GM18867 (cell line): ENCODE measurements at regions not wholly inside any gene's neighbourhood (a gene's known extent, or its start where the extent isn't known, plus 50 kb on each side); places are given as distances from the start of the nearest gene placed in this dataset.

ENCODE experiments used
- ATAC-seq: cut with Tn5 transposase; IDR thresholded peaks from one replicate; pipeline ENCODE4 v1.9.1; 2021; ENCODE audit warnings: mild to moderate bottlenecking, moderate library complexity; ENCODE audit not compliant: unreplicated experiment

DNA sequence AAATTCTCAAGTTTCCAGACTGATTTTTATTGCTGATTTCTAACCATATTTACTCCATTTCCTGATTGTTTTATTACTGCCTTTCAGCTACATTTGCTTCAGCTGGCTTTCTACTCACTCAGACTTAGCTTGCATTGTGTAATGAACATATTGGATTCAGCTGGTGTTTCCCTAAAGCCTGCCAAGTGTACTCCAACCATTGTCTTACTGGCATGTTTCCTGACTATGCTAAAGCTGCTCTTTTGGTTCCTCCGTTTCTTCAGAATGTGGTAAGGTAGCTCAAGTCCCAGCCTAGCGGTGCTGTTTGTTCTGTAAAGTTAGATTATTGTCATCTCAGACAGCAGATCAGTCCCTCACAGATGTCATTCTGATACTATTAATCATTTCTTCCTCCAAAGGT is 53.1 kb upstream of the GLRA2 start:
- no peak for ATAC-seq

- ATAC-seq: no peak
Observed at GRCh38 chrX:14449773-14450172, 79.6 kb upstream of the GLRA2 start.

DNA sequence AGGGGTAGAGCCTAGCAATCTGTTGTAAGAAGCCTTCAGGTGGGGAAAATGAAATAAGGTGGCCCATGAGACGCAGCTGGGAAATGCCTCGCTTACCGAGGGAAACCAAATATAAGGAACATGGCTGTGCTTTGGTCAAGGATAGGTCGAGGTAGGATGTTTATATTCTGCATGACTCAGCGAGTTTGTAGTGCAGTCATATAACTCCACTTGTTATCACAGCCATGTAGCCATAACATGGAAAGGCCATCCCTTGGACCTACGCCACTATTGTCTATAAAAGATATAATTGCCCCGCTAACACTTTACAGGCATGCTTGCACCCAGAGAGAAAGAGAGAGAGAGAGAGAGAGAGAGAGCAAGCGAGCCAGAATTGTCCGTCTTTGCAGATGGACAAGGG is 80.9 kb upstream of the GLRA2 start:
- no peak for ATAC-seq

- no peak for ATAC-seq
Observed at GRCh38 chrX:14440106-14440505, 89.2 kb upstream of the GLRA2 start.

- ATAC-seq: no peak
Observed at GRCh38 chrX:14427614-14428013, 101.7 kb upstream of the GLRA2 start.

DNA sequence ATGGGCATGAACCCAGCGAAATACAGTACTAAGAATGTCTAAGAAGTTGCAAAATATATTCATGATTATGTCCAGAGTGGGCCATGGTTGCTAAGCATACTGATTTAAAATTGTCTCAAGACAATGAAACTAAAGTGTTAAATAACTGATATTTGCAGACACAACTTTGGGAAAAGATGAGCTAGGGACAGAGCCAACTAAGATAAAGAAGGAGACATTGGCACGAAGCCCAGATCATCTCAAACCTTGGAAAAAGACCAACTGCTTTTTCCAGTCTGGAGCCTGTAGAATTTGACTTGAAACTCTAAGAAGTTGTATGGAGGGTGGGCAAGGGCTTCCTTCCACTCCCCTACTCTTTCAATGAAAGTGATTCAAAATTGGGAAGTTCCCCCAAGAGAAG is 108.5 kb upstream of the GLRA2 start:
- ATAC-seq: no peak

DNA sequence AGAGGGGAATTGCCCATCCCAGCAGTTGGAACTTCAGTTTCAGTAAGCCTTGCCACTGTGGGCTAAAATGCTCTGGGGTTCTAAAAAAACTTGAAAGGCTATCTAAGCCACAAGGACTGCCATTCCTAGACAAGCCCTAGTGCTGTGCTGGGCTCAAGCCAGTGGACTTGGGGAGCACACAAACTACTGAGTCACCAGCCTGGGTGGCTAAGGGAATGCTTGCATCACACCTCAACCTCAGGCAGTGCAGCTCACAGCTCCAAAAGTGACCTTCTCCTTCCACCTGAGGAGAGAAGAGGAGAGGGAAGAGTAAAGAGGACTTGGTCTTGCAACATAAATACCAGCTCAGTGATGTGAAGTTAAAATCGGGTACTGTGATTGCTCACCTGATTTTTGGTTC is 116.7 kb upstream of the GLRA2 start:
- ATAC-seq: no peak

GRCh38 chrX:14411326-14411725 is 118.0 kb upstream of the GLRA2 start:
- ATAC-seq: no peak

- no peak for ATAC-seq
Observed at GRCh38 chrX:14409341-14409740, 120.0 kb upstream of the GLRA2 start.

GRCh38 chrX:14406225-14406624 is 123.1 kb upstream of the GLRA2 start:
- ATAC-seq: no peak

- no peak for ATAC-seq
Observed at GRCh38 chrX:14398725-14399124, 130.6 kb upstream of the GLRA2 start.

DNA sequence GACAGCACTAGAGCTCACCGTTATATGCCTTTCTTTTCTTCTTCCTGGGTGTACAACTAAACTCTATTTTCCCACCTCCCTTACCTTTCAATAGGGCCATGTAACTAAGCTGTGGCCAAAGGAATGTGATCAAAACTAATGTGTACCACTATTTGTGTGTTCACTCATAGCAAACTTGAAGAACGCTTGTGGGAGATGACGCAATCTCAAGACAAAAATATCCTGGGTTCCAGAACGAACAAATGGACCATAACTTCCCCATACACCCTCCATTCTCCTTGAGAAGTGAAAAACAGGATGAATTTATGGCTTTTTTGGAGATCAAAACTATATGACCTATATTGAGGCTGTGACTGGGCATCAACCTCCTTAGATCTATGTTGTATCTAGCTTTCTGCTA is 139.7 kb upstream of the GLRA2 start:
- ATAC-seq: no peak

- no peak for ATAC-seq
Observed at GRCh38 chrX:14386981-14387380, 142.4 kb upstream of the GLRA2 start.

DNA sequence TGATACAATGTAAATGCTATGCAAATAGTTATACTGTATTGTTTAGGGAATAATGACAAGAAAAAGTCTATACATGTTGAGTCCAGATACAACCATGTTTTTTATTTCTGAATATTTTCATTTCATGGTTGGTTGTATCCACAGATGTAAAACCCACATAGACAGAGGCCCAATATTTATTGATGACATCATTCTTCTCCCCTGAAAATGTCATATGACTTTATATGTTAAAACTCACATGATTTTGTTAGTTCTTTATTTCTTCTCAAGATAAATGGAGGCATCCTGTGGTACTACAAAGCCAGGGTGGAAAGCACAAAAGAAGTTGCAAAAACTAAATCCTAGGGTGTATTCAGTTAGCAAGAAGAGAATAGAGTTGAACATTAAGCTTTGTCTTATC is 149.3 kb upstream of the GLRA2 start:
- no peak for ATAC-seq

DNA sequence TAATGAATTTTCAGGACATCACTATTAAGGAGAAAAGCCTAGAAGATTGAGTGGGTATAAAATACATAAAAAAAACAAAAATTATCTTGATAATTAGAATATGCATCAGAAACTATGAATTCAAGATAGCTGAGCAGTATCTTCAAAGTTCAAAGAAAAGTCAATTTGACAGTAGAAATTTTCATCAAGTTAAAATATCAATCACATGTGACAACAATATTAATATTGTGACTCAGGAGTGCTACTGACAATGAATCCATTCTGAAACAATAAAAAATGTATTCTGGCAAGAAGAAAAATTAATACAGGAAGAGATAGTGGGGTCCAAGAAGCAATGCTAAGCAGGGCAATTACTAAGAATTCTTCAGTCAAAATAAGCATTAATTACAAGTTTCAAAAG is 151.9 kb upstream of the GLRA2 start:
- no peak for ATAC-seq

DNA sequence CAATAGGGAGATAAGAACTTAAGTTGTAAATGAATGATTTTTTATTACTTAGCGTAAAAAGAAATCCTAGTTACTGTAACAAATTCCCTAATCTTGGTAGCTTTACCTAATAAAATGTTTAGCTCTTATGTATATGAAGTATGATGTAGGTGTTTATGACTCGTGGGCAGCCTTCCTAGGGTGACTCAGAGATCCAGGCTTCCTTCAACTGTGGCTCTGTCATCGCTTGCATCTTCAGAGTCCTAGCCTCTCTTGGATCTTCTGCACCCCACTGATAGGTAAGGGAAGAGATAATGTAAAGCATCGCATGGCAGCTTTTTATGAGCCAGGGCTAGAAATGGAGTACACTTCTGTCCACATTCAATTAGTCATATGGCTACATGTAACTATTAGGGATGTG is 165.6 kb upstream of the GLRA2 start:
- no peak for ATAC-seq

DNA sequence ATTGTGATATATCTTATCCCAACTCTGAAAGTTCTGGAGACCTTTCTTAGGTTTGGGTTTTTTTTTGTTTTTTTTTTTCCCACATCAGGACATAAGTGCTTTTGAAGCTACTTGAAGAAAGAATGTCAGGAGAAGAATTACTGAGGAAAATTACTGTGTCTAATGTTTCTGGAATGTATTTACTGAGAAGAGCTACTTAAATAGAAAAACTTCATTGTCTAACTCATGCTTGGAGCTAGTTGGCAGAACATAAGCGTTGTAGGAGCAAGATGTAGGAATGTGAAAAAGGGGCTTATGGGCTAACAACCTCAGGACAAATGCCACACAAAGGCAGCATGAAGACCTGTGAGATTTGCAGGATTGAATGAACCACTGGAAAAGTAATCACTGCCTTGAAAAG is 166.6 kb upstream of the GLRA2 start:
- no peak for ATAC-seq

GRCh38 chrX:14361435-14361834 is 167.9 kb upstream of the GLRA2 start:
- ATAC-seq: no peak

- no peak for ATAC-seq
Observed at GRCh38 chrX:14359727-14360126, 169.6 kb upstream of the GLRA2 start.

DNA sequence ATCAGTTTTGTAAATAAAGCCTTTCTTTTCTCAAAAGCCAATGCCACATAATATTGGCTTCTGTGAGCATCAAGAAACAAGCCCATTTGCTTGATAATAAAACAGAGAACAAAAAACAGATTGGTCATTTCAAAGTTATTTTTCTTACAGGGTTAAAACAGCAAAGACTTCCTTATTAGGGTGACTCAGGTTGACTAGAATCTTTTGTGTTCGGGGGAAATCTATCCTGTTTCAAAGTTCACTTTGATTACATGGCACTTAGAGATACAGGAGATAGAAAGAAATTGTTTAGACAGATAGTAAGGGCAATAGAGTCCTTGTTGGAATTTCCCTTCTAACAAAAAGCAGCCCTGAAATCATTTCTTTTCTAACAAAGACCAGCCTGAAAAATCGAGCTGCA is 170.0 kb upstream of the GLRA2 start:
- ATAC-seq: no peak

- no peak for ATAC-seq
Observed at GRCh38 chrX:14357314-14357713, 172.0 kb upstream of the GLRA2 start.

- ATAC-seq: no peak
Observed at GRCh38 chrX:14356401-14356800, 172.9 kb upstream of the GLRA2 start.

DNA sequence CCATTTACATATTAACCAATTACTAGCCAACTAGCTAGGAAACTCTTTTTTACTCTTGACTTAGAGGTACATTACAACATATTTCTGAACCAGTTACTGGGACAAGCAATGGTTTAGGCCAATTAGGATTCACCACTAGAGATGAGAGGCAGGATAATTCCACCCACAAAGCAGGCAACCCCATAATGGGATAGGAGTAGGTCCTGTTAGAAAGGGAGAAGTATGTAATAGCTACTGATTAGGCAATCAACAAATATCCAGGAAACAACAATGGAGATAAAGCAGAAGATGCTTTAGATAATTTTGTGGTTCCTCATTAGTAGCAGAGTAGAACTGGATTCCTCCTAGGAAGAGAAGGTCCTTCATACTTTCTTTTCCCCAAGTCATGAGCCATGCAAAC is 173.8 kb upstream of the GLRA2 start:
- no peak for ATAC-seq

DNA sequence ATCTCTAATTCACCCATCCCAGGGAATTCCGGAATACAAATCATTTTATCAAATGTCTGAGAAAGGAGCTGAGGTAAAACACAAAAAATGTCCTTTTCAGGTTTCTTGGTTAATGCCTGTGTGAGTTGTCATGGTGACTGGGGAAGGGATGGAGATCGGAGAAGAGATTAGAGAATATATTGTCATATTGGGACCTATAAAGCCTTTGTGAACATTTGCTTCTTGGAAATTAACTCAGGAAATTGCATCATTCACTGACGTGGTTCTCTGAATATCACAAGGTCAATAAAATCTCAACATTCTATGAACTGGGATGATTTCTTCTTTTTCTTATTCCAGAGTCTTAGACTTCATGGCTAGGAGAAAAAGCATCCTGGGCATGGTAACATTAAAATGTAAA is 174.8 kb upstream of the GLRA2 start:
- ATAC-seq: no peak
